ENCODE measurements at regions not wholly inside any gene's neighbourhood (a gene's known extent, or its start where the extent isn't known, plus 50 kb on each side); places are given as distances from the start of the nearest gene placed in this dataset.
"Not testable (repeated sequence)": the region's sequence is repeated elsewhere in the genome, so short reads cannot be mapped to it uniquely, and the experiment has no call there.

DNA sequence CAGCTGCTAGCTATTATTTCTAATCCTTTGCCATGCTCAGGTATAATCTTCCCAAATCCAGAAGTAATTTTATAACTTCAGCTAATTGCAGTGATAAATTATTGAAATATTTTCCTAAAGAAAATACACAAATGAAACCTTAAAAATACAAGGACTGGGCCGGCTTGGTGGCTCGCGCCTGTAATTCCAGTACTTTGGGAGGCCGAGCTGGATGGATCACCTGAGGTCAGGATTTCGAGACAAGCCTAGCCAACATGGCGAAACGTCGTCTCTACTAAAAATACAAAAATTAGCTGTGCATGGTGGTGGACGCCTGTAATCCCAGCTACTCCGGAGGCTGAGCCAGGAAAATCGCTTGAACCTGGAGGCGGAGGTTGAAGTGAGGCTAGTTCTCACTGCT, 609.2 kb upstream of the POTED start:
- H3K4me3 Mint-ChIP-seq; H3K27me3 Mint-ChIP-seq; H3K36me3 Mint-ChIP-seq (ENCODE audit: low read depth); H3K4me1 Mint-ChIP-seq; intact Hi-C loops (cut with micrococcal nuclease); H3K27ac Mint-ChIP-seq: not testable (repeated sequence)
- peaks cover 18% of the 10 kb centered on the region for H3K9me3 Mint-ChIP-seq
- peak; percentile 37 for DNase-seq

- DNase-seq; H3K9me3 Mint-ChIP-seq; H3K36me3 Mint-ChIP-seq (ENCODE audit: low read depth); H3K4me1 Mint-ChIP-seq; intact Hi-C loops (cut with micrococcal nuclease); H3K27ac Mint-ChIP-seq; H3K4me3 Mint-ChIP-seq; H3K27me3 Mint-ChIP-seq: not testable (repeated sequence)
Measured at GRCh38 chr21:13037716-13038115, 571.9 kb upstream of the POTED start.

DNA sequence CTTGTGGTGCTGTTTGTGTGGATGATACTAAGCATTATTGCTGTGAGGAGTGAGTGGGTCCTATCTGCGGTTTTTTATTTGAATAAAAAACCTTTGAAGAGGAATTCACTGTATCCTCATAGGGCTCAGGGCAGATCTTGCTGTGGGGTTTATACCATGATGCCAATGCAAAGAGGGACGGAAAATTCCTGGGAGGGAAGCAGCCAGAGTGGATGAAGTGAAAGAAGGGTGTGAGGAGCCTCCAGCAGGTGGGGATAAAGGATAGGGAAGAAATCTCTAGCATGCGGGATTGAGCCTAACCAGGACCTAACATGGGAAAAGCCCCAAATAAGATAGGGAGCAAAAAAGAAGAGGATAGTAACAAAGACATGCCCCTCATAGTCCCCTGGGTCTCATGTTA, 556.8 kb upstream of the POTED start:
- H3K27me3 Mint-ChIP-seq; intact Hi-C loops (cut with micrococcal nuclease); H3K36me3 Mint-ChIP-seq (ENCODE audit: low read depth); H3K9me3 Mint-ChIP-seq; DNase-seq; H3K27ac Mint-ChIP-seq; H3K4me3 Mint-ChIP-seq; H3K4me1 Mint-ChIP-seq: not testable (repeated sequence)

All from activated CD4-positive, alpha-beta T cell treated with anti-CD3 and anti-CD28 coated beads, Interleukin-2, amount 10 ng/mL, durations not matched to agents 24 days and 14 days (primary cell).